ENCODE measurements at regions not wholly inside any gene's neighbourhood (a gene's known extent, or its start where the extent isn't known, plus 50 kb on each side); places are given as distances from the start of the nearest gene placed in this dataset.
A peak's percentile ranks its signal among the peaks of the same experiment; 100 is the strongest.

DNA sequence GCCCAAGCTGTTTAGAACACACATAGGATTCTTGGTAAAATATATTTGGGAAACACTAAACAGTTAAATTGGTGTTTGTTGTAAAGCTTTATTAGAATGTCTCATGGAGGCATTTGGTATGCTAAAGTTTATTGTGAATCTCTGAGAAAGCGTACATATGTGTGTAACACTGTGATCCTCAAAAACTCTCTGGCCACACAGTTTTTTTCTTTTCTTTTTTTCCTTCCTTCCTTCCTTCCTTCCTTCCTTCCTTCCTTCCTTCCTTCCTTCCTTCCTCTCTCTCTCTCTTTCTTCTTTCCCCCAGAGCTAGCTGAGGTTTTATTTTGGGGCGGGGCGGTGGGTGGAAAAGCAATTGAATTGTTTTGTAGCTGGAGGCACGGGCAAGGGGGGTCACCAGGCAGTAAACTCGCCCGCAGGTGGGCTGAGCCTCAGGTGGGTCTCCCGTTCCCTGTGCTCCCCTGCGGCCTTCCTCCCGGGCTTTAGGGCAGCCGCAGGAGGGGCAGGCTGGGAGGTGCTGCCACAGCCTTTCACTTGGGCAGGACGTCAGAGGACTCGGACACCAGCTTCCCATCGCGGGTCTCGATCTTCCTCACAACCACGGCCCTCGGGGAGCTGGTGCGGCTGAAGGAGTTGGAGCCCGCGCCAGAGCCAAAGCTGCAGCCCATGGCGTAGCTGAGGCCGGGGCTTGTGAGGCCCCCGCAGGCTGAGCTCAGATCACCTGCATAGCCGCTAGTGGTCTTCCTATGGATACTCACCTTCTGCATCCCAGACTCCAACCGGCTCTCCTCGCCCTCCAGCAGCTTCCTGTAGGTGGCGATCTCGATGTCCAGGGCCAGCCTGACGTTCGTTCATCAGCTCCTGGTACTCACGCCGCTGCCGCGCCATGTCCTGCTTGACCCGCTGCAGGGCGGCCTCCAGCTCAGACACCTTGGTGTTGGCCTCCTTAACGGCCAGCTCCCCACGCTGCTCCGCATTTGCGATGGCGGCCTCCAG lies 459.0 kb downstream of the GATA3 start:
- DNase-seq (ENCODE audit: insufficient read length, low spot score) (no peak), FAIRE-seq (no peak)

DNA sequence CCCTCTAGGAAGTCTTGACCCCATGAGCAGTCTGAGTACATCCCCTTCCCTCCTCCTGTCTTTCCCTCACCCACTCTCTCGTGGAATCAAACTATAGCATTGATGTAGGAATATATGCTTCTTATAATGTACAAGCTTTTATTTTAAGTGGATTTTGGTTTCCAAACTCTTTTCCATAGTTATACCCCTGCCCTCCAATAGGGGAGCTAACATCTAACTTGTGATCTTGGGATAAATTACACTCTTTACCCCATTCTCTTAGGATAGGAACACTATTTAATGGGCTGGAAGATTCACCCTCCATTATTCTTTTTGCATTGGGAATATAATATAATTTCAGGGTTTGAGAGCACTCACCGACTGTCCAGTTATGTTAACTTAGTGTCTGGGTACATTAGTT lies 465.9 kb downstream of the GATA3 start:
- DNase-seq (ENCODE audit: insufficient read length, low spot score) (no peak), FAIRE-seq (no peak)

DNA sequence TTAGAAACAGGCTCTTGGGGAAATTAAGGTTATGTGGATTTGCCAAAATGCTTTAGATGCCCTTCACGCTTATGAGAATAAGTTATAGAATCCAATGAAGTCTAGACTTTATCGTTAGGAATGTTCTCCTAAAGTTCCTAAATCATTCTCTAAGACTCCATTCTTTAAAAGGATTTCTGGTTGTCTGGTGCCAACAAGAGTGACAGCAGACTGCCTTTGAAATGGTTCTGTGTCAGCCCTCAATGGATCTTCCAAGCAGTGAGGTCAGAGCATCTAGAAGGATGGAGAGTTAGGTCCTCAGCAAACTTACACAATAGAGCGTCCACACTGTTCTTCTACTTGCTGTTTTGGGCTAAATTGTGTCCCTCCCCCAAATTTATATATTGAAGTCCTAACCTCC lies 473.3 kb downstream of the GATA3 start:
- DNase-seq (ENCODE audit: insufficient read length, low spot score) (no peak), FAIRE-seq (no peak)

DNA sequence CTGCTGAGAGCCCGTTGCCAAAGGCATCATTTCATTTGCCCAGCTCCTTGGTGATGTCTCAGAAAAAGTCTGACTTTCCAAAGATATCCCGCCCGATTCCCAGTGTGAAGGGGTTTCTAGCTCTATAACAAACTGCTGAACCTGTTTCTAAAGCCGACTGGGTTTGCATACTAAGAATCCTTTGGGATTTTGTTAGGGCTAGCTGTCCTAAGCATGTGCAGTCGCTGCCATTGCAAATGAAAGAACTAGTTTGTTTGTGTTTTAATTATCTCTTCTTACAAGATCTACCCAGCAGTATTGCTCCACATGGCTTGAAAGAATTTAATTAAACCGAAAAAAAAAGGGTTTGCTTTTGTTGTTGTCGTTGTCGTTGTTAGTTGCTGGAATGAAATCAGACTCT lies 476.6 kb downstream of the GATA3 start:
- no peak for FAIRE-seq
- no peak for DNase-seq (ENCODE audit: insufficient read length, low spot score)

DNA sequence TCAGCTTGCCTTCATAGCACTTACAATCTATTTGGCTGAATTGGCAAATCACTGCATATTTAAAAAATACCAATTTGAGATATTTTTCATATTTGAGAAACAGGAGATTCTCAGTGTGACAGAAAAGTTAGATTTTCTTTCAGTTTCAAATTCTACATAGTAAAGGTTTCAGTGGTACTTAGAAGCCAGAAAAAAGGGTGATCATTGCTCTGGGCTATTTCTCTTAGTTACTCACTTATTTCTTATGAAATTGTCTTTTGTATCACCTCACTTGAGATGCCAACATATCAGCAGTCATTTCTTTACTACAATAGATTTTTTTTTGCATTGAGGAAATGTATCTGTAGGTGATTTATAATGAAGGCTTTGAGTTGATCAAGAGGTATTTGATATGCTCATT lies 478.2 kb downstream of the GATA3 start:
- no peak for DNase-seq (ENCODE audit: insufficient read length, low spot score)
- no peak for FAIRE-seq

DNA sequence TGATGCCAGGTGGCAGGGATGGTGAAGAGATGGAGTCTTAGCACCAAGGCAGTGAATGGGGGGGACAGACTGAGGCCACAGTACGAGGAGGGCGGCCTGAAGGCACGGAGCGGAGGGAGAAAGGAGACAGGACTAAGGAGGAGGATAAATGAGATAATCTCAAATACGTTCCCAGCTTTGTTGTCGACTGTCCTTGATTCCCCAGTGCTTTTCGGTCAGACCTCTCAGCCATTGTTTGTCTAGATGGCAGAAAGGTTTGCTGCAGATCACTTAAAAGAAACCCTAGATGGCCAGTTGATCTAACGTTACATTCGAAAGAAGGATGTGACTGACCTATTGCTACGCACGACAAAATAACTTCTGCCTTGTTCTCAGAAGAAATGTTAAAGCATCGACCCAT lies 479.0 kb downstream of the GATA3 start:
- FAIRE-seq (no peak), DNase-seq (ENCODE audit: insufficient read length, low spot score) (no peak)

DNA sequence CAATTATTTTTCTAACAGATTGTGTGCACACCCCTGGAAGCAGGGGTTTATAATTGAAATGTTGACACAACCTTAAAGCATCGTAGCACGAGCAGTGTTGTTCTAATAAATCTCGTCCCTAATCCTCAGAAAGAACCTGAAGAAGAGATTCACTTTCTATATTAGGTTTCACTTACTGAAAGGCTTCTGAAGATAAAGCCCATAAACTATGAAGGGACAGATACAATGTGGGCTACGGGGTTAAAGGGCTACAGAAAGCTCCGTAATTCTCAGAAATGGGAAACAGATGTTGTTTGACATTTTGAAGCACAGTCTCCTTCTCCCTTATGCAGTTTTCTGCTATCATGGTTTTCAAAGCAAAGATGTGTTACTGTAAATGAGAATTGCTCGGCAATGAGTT lies 479.6 kb downstream of the GATA3 start:
- FAIRE-seq (no peak), DNase-seq (ENCODE audit: insufficient read length, low spot score) (no peak)

DNA sequence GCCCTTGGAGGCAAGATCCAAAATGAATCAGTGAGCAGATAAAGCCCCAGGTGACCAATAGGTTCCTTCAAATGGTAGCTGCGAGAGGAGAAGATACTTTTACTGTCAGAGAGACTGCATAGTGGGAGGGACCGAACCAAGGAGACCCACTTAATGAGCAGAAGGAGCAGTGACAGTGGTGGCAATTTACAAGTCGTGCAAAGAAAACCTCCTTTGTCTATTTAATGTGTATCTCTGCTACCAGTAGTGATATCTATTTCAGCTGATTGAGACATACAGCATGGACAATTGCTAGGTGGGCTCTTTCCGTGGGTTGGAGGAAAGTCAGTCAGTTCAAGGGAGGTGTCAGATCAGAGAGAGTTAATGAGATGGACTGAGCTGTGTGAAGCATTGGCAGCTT lies 480.4 kb downstream of the GATA3 start:
- FAIRE-seq = no peak

DNA sequence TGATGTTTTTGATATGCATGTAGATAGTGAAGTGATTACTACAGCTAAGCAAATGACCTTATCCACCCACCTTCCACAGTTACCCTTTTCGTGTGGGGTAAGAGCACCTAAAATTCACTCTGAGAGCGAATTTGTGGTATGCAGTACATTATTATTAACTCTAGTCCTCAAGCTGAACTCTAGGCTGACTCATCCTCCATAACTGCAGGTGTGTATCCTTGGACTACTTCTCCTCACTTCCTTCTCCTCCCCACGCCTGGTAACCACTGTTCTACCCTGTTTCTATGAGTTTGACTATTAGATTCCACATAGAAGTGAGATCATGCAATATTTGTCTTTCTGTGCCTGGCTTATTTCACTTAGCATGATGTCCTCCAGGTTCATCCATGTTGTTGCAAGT lies 484.6 kb downstream of the GATA3 start:
- no peak for FAIRE-seq
- DNase-seq (ENCODE audit: insufficient read length, low spot score) = no peak

More for the DNA sequence above, 480.4 kb downstream of the GATA3 start:
- DNase-seq (ENCODE audit: insufficient read length, low spot score) = no peak

DNA sequence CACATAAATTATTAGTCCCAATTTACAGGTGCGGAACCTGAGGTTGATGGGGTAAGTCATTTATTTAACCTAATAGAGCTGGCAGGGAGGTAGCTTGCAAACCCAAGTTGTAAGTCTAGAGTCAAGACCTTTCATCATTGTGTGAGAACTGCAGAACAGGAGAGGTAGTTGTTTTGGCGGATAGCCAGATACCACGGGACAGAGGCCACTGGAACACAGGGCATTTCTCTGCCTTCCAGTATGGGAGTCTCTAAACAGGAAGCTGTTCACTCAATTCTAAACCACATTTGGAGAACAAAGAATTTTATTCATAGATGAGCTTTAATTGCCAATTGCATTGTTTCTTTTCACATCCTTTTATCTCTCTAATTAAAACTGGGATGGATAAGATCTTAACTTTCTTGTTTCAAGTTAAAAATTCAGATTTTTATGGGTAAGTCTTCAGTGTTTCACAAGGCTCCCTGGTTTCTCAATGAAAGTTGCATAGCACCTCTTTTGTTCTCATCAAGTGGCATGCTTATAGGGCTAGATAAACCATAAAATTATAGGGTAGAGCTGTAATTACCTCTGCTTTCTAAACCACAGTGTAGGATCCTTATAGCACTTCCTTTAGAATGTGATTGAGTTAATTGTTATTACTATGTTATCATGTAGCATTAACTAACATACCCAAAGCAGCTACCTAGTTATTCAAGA lies 489.0 kb downstream of the GATA3 start:
- no peak for FAIRE-seq
- DNase-seq (ENCODE audit: insufficient read length, low spot score) = no peak

DNA sequence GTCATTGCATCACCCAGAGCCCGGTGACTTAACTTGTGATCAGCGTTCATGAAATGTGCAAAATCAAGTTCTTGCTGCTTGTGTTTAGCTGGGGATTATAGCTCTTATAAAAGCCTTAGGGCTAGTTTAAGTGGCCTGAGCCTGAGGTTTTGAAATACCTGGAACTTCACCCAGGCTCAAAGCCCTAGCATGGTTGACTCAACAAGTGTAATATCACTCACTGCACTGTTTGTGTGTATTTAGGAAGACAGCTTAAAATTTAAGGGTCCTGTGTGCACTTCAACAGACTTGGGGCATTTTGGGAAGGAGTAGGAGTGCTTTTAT lies 489.5 kb downstream of the GATA3 start:
- FAIRE-seq (no peak), DNase-seq (ENCODE audit: insufficient read length, low spot score) (no peak)

DNA sequence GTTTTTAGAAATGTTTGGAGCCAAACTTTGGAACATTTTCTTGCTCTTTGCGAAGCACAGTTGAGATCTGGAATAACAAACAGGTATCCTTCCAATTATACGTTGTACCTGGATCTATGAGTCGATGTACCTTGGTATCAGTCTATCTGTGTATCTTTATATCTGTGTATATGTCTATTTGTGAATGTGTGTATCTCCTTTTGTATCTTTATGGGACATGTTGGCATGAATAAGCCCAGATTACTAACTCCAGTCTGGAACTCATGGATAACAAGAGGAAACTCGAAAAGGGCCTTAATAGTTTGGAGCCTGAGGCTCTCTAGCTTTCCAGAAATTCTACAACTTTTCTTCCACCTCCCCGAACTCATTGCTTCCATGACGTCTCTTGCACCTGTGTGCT lies 490.0 kb downstream of the GATA3 start:
- FAIRE-seq (no peak), DNase-seq (ENCODE audit: insufficient read length, low spot score) (no peak)

DNA sequence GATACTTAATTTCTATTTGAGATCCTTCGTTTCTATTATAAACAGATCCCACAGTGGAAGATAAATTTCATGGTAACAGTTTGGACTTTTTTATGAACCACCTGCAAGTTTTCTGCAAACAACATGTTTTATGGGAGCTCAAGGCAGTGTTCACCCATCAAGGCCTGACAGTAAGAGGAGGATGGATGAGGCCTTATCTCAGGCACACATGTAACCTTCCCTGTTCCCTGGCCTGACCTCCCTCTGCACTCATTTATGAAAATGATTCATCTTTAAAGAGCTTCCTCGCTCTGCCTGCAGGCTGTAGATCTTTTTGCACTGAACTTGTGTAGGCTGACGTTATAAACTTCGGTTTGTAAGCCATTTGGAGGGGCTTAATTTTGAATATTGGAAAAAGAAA lies 500.1 kb downstream of the GATA3 start:
- DNase-seq (ENCODE audit: insufficient read length, low spot score) (peak; percentile 3), FAIRE-seq (no peak)

DNA sequence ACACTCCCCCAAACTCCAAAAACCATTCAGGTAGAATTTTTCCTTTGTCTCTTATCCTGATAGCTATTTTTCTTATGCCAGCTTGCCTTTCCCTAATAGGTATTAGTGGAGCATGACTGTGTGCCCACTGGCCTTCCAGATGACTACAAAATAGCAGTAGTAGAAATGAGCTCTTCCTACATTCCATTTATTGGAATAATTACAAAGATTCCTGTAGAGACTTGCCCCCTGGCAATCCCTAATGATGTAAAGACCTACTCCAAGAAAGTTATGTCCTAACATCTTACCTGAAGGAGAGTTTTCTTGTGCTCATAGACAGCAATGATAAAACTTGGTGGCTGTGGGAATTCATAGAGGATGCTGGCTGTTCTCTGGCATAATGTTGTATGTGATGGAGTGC lies 501.8 kb downstream of the GATA3 start:
- DNase-seq (ENCODE audit: insufficient read length, low spot score) (no peak), FAIRE-seq (no peak)

DNA sequence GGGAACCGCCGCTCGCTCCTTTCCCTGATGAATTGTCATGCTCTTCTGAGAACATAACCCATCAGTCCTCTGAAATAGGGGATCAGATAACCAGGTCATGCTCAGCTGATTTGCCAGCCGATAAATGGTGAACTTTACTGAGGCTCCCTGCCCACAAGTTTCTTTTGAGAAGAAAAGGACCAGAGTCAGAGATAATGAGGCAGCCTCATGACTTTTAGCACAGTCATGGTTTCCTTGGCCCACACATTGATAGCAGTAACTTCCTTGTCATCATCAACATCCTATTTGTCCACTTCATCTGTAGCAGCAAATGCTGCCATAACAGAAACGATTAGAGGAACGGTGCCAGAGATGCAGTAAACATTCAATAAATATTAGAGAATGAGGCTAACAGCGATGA lies 509.0 kb downstream of the GATA3 start:
- FAIRE-seq = no peak
- no peak for DNase-seq (ENCODE audit: insufficient read length, low spot score)

DNA sequence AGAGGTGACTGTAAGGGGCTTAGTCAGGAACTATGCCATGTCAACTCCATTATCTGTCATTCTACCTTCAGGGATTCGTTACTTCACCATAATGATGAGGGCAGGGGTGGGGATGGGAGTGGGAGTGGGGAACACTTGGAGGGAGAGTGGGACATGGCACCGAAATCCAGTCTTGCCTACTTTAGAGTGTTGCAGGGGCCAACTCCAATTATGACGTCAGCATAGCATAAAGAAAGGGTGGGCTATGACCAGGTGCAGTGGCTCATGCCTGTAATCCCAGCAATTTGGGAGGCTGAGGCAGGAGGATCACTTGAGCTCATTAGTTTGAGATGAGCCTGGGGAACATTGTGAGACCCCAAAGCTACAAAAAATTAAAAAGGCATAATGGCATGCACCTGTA lies 512.2 kb downstream of the GATA3 start:
- FAIRE-seq (no peak), DNase-seq (ENCODE audit: insufficient read length, low spot score) (no peak)

DNA sequence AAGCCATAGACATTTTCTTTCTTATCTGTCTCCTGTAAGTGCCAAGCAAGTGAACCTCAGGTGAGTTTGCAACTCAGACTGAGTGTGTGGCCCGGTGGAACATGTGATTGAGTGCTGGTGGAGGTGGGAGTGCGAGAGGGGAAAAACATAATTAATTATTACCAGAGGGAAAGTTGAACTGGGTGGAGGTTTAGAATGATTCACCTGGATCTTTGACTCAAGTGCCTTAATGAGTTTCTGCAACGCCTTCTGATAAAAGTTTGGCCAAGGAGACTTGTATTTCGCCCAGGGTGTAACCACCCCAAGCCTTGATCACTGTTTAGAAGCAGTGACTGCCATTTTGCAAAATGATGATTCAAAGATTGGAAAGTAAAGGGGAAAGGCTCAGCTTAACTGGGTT lies 513.9 kb downstream of the GATA3 start:
- DNase-seq (ENCODE audit: insufficient read length, low spot score) (no peak), FAIRE-seq (no peak)

DNA sequence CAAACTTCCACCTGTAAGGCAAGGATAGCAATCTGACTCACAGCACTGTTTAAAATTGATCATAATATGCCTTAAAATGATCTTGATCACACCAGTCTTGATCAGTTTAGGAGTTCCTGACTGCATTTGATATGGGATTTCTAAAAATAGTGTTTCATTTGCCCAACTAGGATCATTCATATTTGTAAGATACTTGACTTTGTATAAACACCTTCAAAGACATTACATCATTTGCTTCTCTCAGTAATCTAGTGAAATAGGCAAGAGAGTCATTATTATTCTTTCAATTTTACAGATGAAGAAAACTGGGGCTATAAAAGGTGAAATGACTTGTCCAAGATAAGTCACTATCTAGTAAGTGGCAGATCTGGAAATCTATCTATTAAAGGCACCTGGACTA lies 521.1 kb downstream of the GATA3 start:
- no peak for DNase-seq (ENCODE audit: insufficient read length, low spot score)
- FAIRE-seq = no peak

DNA sequence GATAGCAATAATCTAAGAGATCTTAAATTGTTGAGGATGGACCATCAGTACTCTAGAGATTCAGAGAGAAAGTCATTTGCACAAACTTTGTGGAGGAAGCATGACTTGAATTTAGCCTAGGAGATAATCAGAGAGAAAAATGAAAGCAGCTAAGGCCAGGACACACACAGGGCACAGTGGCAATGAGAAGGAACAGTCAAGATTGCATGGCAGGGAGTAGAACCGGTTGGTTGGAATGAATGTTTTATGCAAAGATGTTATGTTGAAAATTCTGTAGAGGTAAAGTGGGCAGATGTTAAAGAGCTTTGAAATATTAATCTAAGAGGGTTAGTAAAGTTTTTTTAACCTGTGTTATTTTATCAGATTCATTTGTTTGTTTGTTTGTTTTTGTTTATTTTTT lies 521.8 kb downstream of the GATA3 start:
- no peak for DNase-seq (ENCODE audit: insufficient read length, low spot score)
- no peak for FAIRE-seq

DNA sequence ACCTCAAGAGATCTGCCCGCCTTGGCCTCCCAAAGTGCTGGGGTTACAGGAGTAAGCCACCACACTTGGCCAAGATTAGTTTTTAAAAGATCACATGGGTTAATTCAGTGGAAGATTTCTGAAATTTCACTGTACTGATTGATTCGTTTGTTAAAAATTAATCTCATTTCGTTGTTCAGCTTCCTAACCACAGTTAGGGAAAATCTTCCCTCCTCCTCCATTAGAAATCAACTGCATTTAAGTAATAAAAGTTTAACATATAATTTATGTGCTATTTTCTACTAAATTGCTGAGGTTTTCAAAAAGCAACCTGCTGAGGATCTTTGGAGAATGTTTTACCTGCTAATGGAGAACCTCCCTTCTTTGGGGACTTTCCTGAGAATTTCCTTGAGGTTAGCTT lies 522.4 kb downstream of the GATA3 start:
- FAIRE-seq (no peak), DNase-seq (ENCODE audit: insufficient read length, low spot score) (no peak)

DNA sequence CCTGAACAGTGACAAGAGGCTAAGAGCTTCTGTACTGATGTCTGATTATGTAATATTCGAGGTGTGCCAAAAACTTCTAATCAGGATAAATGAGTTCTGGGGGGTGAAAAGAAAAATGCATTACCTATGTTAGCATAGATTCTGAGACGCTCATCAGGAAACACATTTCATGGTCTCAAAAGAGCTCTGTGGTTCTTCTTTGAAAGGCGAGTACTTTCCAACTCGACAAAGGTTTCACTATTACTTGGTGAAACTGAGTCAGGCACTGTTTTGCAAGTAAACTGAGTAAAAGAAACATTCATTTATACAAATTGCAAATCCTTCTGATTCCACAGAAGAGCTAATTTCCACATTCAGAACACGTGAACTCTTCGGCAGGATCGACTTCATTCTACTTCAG lies 523.2 kb downstream of the GATA3 start:
- no peak for DNase-seq (ENCODE audit: insufficient read length, low spot score)
- FAIRE-seq = no peak

DNA sequence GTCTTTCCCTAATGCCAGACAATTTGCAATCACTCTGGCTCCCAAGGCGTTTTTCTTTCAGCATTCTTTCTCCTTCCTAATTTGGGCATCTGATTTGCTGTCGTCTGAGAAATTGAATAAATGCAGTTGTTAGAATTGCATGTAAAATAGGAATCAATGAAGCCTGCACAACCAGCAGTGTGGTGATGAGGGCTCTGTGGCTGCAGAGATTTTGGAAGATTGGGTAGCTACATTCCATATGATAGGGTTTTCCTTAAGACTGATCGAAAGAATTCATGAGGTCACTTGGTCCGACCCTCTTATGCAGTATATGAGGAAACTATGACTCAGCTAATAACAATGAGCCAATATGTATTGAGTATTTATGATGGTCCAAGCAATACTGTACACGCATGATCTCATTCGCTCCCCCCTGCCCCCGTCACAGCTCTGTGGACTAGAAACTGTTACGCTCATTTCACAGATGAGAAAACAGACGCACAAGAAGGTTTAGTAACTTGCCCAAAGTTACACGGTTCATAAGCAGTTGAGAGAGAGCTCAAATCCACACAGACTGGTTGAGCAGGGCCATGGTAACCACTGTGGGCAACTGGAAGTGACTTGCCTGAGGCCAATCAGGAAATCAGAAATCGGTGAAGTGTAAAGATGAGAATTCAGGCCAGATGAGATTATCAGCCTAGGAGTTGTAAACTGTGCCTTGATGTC lies 527.2 kb downstream of the GATA3 start:
- peak; percentile 64 for FAIRE-seq
- DNase-seq (ENCODE audit: insufficient read length, low spot score) = peak; percentile 17

All from HTR-8/SVneo (cell line).